ENCODE measurements at regions not wholly inside any gene's neighbourhood (a gene's known extent, or its start where the extent isn't known, plus 50 kb on each side); places are given as distances from the start of the nearest gene placed in this dataset.

DNA sequence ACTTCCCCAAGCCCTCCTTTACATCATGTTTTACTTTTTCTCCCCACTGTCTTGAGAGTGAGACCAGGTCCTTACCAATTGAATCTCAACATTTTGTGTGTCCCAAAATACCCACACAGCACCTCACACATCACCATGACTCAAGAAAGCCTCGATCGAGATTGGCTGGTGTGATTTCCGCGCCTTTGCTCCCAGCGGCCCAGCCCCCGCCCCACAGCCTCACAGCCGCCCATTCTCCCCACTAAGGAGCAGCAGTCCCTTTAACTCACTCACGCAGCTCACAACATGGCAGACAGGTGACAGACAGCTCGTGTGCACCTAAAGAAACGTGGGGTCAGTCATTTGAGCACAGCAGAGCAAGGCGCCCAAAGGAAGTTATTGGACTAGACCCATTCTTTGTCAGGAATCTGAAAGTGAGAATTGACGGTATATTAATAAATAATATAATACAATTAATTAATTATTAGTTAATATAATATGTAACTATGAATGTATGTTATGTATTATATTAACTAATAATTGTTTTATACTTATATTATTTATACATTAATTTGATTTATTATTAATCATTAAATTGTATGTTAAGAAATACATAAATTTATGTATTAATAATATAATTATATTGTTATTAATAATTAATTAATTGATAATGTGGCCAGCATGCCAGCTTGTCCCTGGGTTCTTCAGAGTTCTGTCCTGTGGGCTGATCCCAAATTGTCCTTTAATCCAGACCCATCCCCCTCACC is 204.9 kb upstream of the RNF32 start:
- TF ChIP-seq POLR2A (IDR thresholded peaks at IDR 0.05): no peak
- no peak for TF ChIP-seq CTCF (IDR thresholded peaks at IDR 0.05)
- TF ChIP-seq POLR2AphosphoS5 (IDR thresholded peaks at IDR 0.05): no peak

Data from suprapubic skin (tissue), 4 donors.